ENCODE measurements at regions not wholly inside any gene's neighbourhood (a gene's known extent, or its start where the extent isn't known, plus 50 kb on each side); places are given as distances from the start of the nearest gene placed in this dataset.
A peak's percentile ranks its signal among the peaks of the same experiment; 100 is the strongest.

DNA sequence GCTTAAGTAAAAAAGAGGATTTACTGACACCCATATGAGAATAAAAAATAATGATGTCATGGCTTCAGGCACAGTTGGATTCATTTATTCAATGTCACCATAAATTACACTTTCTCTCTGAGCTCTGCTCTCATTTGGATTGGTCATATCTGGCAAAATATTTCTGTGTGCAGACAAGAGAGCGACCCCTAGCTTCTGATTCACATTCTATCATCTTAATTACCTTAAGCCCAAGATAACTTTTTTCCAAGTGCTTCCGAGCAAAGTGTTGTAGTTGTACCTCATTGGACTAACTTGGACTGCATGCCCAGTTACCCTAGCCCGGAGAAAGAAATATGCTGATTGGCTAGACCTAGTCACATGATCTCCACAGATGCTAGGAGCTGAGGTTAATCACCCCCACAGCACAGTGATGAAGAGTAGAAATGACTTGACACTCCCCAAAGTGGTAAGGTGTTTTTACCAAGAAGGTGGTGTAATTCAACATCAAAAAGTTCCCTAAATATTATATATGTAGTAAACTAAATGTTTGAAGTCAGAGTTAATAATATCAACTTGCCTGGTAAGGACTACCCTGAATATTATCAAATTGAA lies 552.2 kb upstream of the SUCLG2 start:
- H3K36me3 ChIP-seq (ENCODE audit: control insufficient read depth, insufficient read depth, low read length): no peaks in the 10 kb centered on the region
- TF ChIP-seq, protein P1, sequence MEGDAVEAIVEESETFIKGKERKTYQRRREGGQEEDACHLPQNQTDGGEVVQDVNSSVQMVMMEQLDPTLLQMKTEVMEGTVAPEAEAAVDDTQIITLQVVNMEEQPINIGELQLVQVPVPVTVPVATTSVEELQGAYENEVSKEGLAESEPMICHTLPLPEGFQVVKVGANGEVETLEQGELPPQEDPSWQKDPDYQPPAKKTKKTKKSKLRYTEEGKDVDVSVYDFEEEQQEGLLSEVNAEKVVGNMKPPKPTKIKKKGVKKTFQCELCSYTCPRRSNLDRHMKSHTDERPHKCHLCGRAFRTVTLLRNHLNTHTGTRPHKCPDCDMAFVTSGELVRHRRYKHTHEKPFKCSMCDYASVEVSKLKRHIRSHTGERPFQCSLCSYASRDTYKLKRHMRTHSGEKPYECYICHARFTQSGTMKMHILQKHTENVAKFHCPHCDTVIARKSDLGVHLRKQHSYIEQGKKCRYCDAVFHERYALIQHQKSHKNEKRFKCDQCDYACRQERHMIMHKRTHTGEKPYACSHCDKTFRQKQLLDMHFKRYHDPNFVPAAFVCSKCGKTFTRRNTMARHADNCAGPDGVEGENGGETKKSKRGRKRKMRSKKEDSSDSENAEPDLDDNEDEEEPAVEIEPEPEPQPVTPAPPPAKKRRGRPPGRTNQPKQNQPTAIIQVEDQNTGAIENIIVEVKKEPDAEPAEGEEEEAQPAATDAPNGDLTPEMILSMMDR (IDR thresholded peaks at IDR 0.05; ENCODE audit: insufficient read depth in 1 of 2, low read depth in 1 of 2, low read length in 1 of 2, severe bottlenecking in 1 of 2, unreplicated experiment in 1 of 2): peak in 1 of 2 experiments; percentile 7
- ChIA-PET POLR2A (no interaction called here), CTCF (no interaction called here)
- H3K36me3 Mint-ChIP-seq (ENCODE audit: insufficient read depth, unreplicated experiment): no peaks in the 10 kb centered on the region
- H3K27me3 Mint-ChIP-seq (ENCODE audit: insufficient read depth, unreplicated experiment): peaks cover 4% of the 10 kb centered on the region
- no peaks in the 10 kb centered on the region for H3K4me1 ChIP-seq
- no peaks in the 10 kb centered on the region for H3K27me3 ChIP-seq (replicated peaks; ENCODE audit: control insufficient read depth, insufficient read depth, low read length)
- H3K9me3 Mint-ChIP-seq (ENCODE audit: unreplicated experiment): no peaks in the 10 kb centered on the region
- no peak overlapping the region for H3K4me3 ChIP-seq (ENCODE audit: low read depth, low read length)
- no peaks in the 10 kb centered on the region for H3K9me3 ChIP-seq
- no peaks in the 10 kb centered on the region for H3K4me1 Mint-ChIP-seq (ENCODE audit: low read depth, unreplicated experiment)
- intact Hi-C loops (cut with micrococcal nuclease; ENCODE audit: unreplicated experiment): no loop called here
- no TSS peak for BruUV-seq (replicated peaks)
- H3K27ac Mint-ChIP-seq (ENCODE audit: unreplicated experiment): no peak overlapping the region
- no peak for DNase-seq
- no peak overlapping the region for H3K4me3 Mint-ChIP-seq (ENCODE audit: unreplicated experiment)

DNA sequence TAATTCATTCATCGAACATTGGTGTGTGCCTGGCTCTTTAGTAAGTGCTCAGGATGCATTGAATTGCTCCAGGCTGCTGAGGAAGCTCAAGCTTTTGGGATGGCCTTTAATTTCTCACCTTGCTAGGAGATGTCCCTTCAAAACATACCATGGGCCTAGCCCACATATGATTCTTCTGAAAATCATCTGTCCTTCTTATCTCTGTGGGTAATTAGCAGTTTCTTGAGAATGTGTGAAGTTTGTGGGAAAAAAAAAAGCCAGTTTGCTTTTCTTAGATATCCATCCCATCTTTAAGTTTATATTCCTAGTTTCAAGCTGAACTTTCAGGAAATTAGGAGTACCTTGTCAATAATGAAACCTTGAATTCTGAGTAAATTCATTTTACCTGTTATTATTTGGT lies 532.3 kb upstream of the SUCLG2 start:
- H3K27me3 Mint-ChIP-seq (ENCODE audit: insufficient read depth, unreplicated experiment): no peaks in the 10 kb centered on the region
- H3K36me3 ChIP-seq (ENCODE audit: control insufficient read depth, insufficient read depth, low read length): no peaks in the 10 kb centered on the region
- no peaks in the 10 kb centered on the region for H3K4me1 Mint-ChIP-seq (ENCODE audit: low read depth, unreplicated experiment)
- no peaks in the 10 kb centered on the region for H3K36me3 Mint-ChIP-seq (ENCODE audit: insufficient read depth, unreplicated experiment)
- CTCF ChIA-PET: no interaction called here
- no peak overlapping the region for H3K27ac Mint-ChIP-seq (ENCODE audit: unreplicated experiment)
- no peaks in the 10 kb centered on the region for H3K9me3 ChIP-seq
- no peaks in the 10 kb centered on the region for H3K4me1 ChIP-seq
- intact Hi-C loops (cut with micrococcal nuclease; ENCODE audit: unreplicated experiment): no loop called here
- no peaks in the 10 kb centered on the region for H3K27me3 ChIP-seq (replicated peaks; ENCODE audit: control insufficient read depth, insufficient read depth, low read length)
- TF ChIP-seq, protein P1 (IDR thresholded peaks at IDR 0.05; ENCODE audit: insufficient read depth in 1 of 2, low read depth in 1 of 2, low read length in 1 of 2, severe bottlenecking in 1 of 2, unreplicated experiment in 1 of 2): no peak
- DNase-seq: no peak
- no peaks in the 10 kb centered on the region for H3K9me3 Mint-ChIP-seq (ENCODE audit: unreplicated experiment)
- no TSS peak for BruUV-seq (replicated peaks)
- POLR2A ChIA-PET: no interaction called here
- H3K4me3 ChIP-seq (ENCODE audit: low read depth, low read length): no peak overlapping the region
- no peak overlapping the region for H3K4me3 Mint-ChIP-seq (ENCODE audit: unreplicated experiment)

DNA sequence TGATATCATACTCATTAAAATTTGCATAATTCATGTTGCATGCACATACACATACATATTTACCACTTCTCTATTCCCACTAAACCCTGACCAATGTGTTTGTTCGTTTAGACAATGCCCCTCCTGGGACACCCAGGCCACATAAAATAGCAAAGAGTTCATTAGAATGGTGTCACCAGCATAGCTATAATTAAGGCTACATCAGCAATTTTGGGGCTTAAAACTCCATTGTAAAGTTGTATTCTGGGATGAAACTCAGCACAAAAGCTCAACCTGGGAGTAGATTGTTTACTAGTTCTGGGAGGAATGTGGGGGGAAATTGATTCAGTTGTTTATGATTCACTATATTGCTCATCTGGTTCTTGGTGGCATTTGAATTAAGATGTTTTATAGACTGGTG lies 522.2 kb upstream of the SUCLG2 start:
- intact Hi-C loops (cut with micrococcal nuclease; ENCODE audit: unreplicated experiment): no loop called here
- DNase-seq: no peak
- Histone ChIP-seq H3K36me3 (ENCODE audit: control insufficient read depth, insufficient read depth, low read length) (no peaks in the 10 kb centered on the region), H3K27me3 (replicated peaks; ENCODE audit: control insufficient read depth, insufficient read depth, low read length) (no peaks in the 10 kb centered on the region), H3K4me1 (no peaks in the 10 kb centered on the region), H3K4me3 (ENCODE audit: low read depth, low read length) (no peak overlapping the region), H3K9me3 (no peaks in the 10 kb centered on the region)
- CTCF ChIA-PET: no interaction called here
- POLR2A ChIA-PET: no interaction called here
- no TSS peak for BruUV-seq (replicated peaks)
- no peaks in the 10 kb centered on the region for H3K4me1 Mint-ChIP-seq (ENCODE audit: low read depth, unreplicated experiment)
- TF ChIP-seq, protein P1 (IDR thresholded peaks at IDR 0.05; ENCODE audit: insufficient read depth in 1 of 2, low read depth in 1 of 2, low read length in 1 of 2, severe bottlenecking in 1 of 2, unreplicated experiment in 1 of 2): no peak
- H3K36me3 Mint-ChIP-seq (ENCODE audit: insufficient read depth, unreplicated experiment): no peaks in the 10 kb centered on the region
- no peaks in the 10 kb centered on the region for H3K27me3 Mint-ChIP-seq (ENCODE audit: insufficient read depth, unreplicated experiment)
- H3K27ac Mint-ChIP-seq (ENCODE audit: unreplicated experiment): no peak overlapping the region
- H3K9me3 Mint-ChIP-seq (ENCODE audit: unreplicated experiment): peaks cover 16% of the 10 kb centered on the region
- no peak overlapping the region for H3K4me3 Mint-ChIP-seq (ENCODE audit: unreplicated experiment)
